HCT116 (cell line): ENCODE measurements at regions not wholly inside any gene's neighbourhood (a gene's known extent, or its start where the extent isn't known, plus 50 kb on each side); places are given as distances from the start of the nearest gene placed in this dataset.

Source experiments
- ATAC-seq: fragments of 200-7000 bp; cut with Tn5 transposase; 2 replicates; pipeline ENCODE4 v1.9.1; 2020; ENCODE audit warnings: mild to moderate bottlenecking, moderate library complexity
- BruUV-seq: library from RNA; stranded (reverse); fragments of 400-500 nt; replicated peaks from 2 replicates; lab custom pipeline; 2021; lab: Mats Ljungman, UMichigan
- CTCF ChIA-PET: fragments of 300-600 bp; sonication (Branson Sonifier 250); formaldehyde crosslinking; loops from one replicate; lab custom pipeline; 2021; ENCODE audit warnings: antibody characterized with exemption; lab: Charles Lee
- POLR2A ChIA-PET: fragments of 300-600, 350-600 bp; sonication (Branson Sonifier 250); formaldehyde crosslinking; loops from one replicate; lab custom pipeline; 2021; ENCODE audit warnings: antibody characterized with exemption; lab: Charles Lee
- RAD21 ChIA-PET, 2 experiments: fragments of 300-600 bp; sonication (Branson Sonifier 250); formaldehyde crosslinking; loops; one replicate each; lab custom pipeline; 2023; ENCODE audit warnings: low total read pairs in 2 of 2; ENCODE audit not compliant: uncharacterized antibody in 2 of 2, unreplicated experiment in 2 of 2, low non-redundant PET in 1 of 2; lab: Charles Lee
- DNase-seq: peaks from one replicate; pipeline ENCODE4 v3.0.0-alpha.2; 2010; ENCODE audit warnings: low read depth, low spot score
- H2AFZ ChIP-seq: fragments of 200-600 bp; shearing (Covaris generic), sonication (generic); 2 replicates; pipeline ENCODE4 v1.6.1; 2017; ENCODE audit warnings: low read depth, mixed run types, mixed read lengths, antibody characterized with exemption, low read length; ENCODE audit not compliant: poor library complexity, severe bottlenecking
- H3K27ac ChIP-seq: 2 replicates; pipeline ENCODE4 v1.5.1; 2012; ENCODE audit warnings: low read depth, low read length
- H3K27me3 ChIP-seq: fragments of 200-600 bp; sonication (generic); 2 replicates; pipeline ENCODE4 v1.6.1; 2016; ENCODE audit warnings: mixed run types, low read length, mixed read lengths; ENCODE audit not compliant: insufficient read depth
- H3K36me3 ChIP-seq, 2 experiments: fragments of 200-500 bp in 1 of 2; fragments of 200-600 bp in 1 of 2; sonication (Bioruptor generic) in 1 of 2; sonication (generic) in 1 of 2; 2 replicates each; pipeline versions ENCODE4 v1.5.1 to v1.6.1; 2014 to 2016; ENCODE audit warnings: low read length in 2 of 2, inconsistent platforms in 1 of 2, mixed read lengths in 1 of 2, mixed run types in 1 of 2; ENCODE audit not compliant: insufficient read depth in 2 of 2, control insufficient read depth in 1 of 2
- H3K4me1 ChIP-seq, 2 experiments: fragments of 200-600 bp in 1 of 2; sonication (generic) in 1 of 2; 2 replicates each; pipeline versions ENCODE4 v1.5.1 to v1.6.1; 2012 to 2017; ENCODE audit warnings: low read length in 2 of 2, inconsistent platforms in 1 of 2, mild to moderate bottlenecking in 1 of 2, mixed read lengths in 1 of 2, mixed run types in 1 of 2, moderate library complexity in 1 of 2; ENCODE audit not compliant: insufficient read depth in 2 of 2, control insufficient read depth in 1 of 2
- H3K4me2 ChIP-seq: fragments of 200-600 bp; sonication (generic); 2 replicates; pipeline ENCODE4 v1.6.1; 2017; ENCODE audit warnings: mixed run types, low read length, mixed read lengths
- H3K4me3 ChIP-seq, 2 experiments: fragments of 200-600 bp in 1 of 2; sonication (generic) in 1 of 2; replicated peaks in 1 of 2; 2 replicates each; pipeline ENCODE4 v1.5.1; 2011 to 2016; ENCODE audit warnings: low read length in 2 of 2, control low read depth in 1 of 2, low read depth in 1 of 2, mild to moderate bottlenecking in 1 of 2, mixed read lengths in 1 of 2, mixed run types in 1 of 2
- H3K79me2 ChIP-seq: fragments of 200-600 bp; sonication (generic); 2 replicates; pipeline ENCODE4 v1.6.1; 2017; ENCODE audit warnings: mild to moderate bottlenecking, mixed run types, low read length, moderate library complexity, mixed read lengths; ENCODE audit not compliant: insufficient read depth
- H3K9ac ChIP-seq: fragments of 200-600 bp; sonication (generic); 2 replicates; pipeline ENCODE4 v1.6.1; 2016; ENCODE audit warnings: low read length, mixed read lengths
- H3K9me2 ChIP-seq: fragments of 200-600 bp; sonication (generic), shearing (Covaris generic); 2 replicates; pipeline ENCODE4 v1.6.1; 2017; ENCODE audit warnings: mixed run types, mild to moderate bottlenecking, moderate library complexity; ENCODE audit not compliant: insufficient read depth
- H3K9me3 ChIP-seq, 2 experiments: fragments of 200-500 bp in 1 of 2; fragments of 200-600 bp in 1 of 2; sonication (Bioruptor generic) in 1 of 2; sonication (generic) in 1 of 2; 2 replicates each; pipeline ENCODE4 v1.6.1; 2014 to 2017; ENCODE audit warnings: low read length in 2 of 2, mixed read lengths in 2 of 2, inconsistent platforms in 1 of 2, low read depth in 1 of 2, mild to moderate bottlenecking in 1 of 2, mixed run types in 1 of 2, moderate library complexity in 1 of 2; ENCODE audit not compliant: control insufficient read depth in 1 of 2, insufficient read depth in 1 of 2
- H4K20me1 ChIP-seq: fragments of 200-600 bp; sonication (generic), shearing (Covaris generic); 2 replicates; pipeline ENCODE4 v1.6.1; 2017; ENCODE audit warnings: mixed run types, mild to moderate bottlenecking, moderate library complexity; ENCODE audit not compliant: insufficient read depth
- CTCF ChIP-seq, 3 experiments: fragments of 200-600 bp in 1 of 3; sonication (generic) in 1 of 3; IDR thresholded peaks in 2 of 3; conservative IDR thresholded peaks in 1 of 3; 2 replicates each; pipeline ENCODE4 v1.5.1; 2012 to 2017; ENCODE audit warnings: low read depth in 2 of 3, low read length in 2 of 3, antibody characterized with exemption in 1 of 3, borderline replicate concordance in 1 of 3, control low read depth in 1 of 3, mild to moderate bottlenecking in 1 of 3, mixed read lengths in 1 of 3, mixed run types in 1 of 3, moderate library complexity in 1 of 3; ENCODE audit not compliant: insufficient read depth in 1 of 3
- RAD21 ChIP-seq: IDR thresholded peaks from 2 replicates; pipeline ENCODE4 v1.6.1; 2012; ENCODE audit warnings: low read depth, mild to moderate bottlenecking
- TCF7L2 ChIP-seq: IDR thresholded peaks from 2 replicates; pipeline ENCODE4 v1.7.0; 2011; ENCODE audit warnings: borderline replicate concordance, inconsistent platforms; ENCODE audit not compliant: insufficient read depth, insufficient read length; ENCODE audit errors: extremely low read depth
- YY1 ChIP-seq: IDR thresholded peaks from 2 replicates; pipeline ENCODE4 v1.6.1; 2011; ENCODE audit warnings: low read length, low read depth, moderate library complexity, mild to moderate bottlenecking; ENCODE audit not compliant: insufficient replicate concordance; ENCODE audit errors: extremely low read depth
- ZFX ChIP-seq: fragments of 450-650 bp; IDR thresholded peaks from 2 replicates; pipeline ENCODE4 v1.6.1; 2017
- ZNF274 ChIP-seq: fragments of 200-500 bp; sonication (Bioruptor generic); IDR thresholded peaks from 2 replicates; pipeline ENCODE4 v1.6.1; 2014; ENCODE audit warnings: mild to moderate bottlenecking, low read depth, low read length, inconsistent platforms
- intact Hi-C: fragments of 100-400 bp; cut with micrococcal nuclease; formaldehyde crosslinking; loops from 2 replicates; pipeline ENCODE4 v1.10.0; 2022
- TF ChIP-seq, protein P1 (sequence below): IDR thresholded peaks from 2 replicates; pipeline ENCODE4 v1.6.1; 2012

DNA sequence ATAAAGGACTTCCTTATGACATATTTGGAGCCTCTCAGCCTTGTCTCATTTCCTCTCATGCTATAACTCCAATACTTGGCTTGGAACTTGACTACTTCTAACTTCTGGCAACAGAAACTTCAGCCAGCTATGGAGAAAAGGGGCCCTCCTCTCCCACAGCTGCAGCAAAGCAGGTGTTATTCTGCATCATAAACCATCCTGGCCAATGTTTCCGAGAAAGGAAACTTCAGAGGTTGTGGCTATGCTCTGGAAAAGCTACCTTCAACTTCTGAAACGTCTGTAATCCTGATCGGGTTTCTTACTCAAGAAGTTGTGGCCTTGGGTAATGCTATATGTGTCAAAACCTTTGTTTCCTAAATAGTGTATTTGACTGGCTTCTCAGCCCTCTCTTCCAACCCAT lies 109.5 kb upstream of the CDX4 start (continued):
- no peak for TF ChIP-seq RAD21
- TF ChIP-seq CTCF (IDR thresholded peaks at IDR 0.05 in 2 of 3, conservative IDR thresholded peaks at IDR 0.05 in 1 of 3; ENCODE audit: borderline replicate concordance in 1 of 3, insufficient read depth in 1 of 3, low read depth in 2 of 3, low read length in 2 of 3) = no peak
- TF ChIP-seq ZFX = no peak
- no peak for TF ChIP-seq ZNF274
- TF ChIP-seq YY1 = no peak
- TF ChIP-seq TCF7L2 = no peak

GRCh38 chrX:73289039-73289438 lies 74.4 kb upstream of the NAP1L2 start:
- H4K20me1 ChIP-seq = no peaks in the 10 kb centered on the region
- H3K36me3 ChIP-seq = no peaks in the 10 kb centered on the region
- no peaks in the 10 kb centered on the region for H3K27me3 ChIP-seq
- intact Hi-C loops = no loop called here
- no TSS peak for BruUV-seq
- H3K27ac ChIP-seq = no peak overlapping the region
- H3K79me2 ChIP-seq = no peaks in the 10 kb centered on the region
- no peaks in the 10 kb centered on the region for H3K9me3 ChIP-seq
- TF ChIP-seq RAD21 = 0 out of 2 replicates have a peak, but pooled peaks have one; percentile 9
- TF ChIP-seq, protein P1, sequence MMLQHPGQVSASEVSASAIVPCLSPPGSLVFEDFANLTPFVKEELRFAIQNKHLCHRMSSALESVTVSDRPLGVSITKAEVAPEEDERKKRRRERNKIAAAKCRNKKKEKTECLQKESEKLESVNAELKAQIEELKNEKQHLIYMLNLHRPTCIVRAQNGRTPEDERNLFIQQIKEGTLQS = no peak
- peak in 1 of 3 experiments; percentile 22; a peak in 1 of 6 replicates for TF ChIP-seq CTCF (IDR thresholded peaks at IDR 0.05 in 2 of 3, conservative IDR thresholded peaks at IDR 0.05 in 1 of 3; ENCODE audit: borderline replicate concordance in 1 of 3, insufficient read depth in 1 of 3, low read depth in 2 of 3, low read length in 2 of 3)
- ChIA-PET POLR2A (no interaction called here), RAD21 (no interaction called here), CTCF (no interaction called here)
- H3K4me3 ChIP-seq = no peak overlapping the region
- H3K4me1 ChIP-seq = no peaks in the 10 kb centered on the region
- no peak overlapping the region for H2AFZ ChIP-seq
- ATAC-seq (no peak), DNase-seq (no peak)
- no peak overlapping the region for H3K9ac ChIP-seq
- H3K9me2 ChIP-seq = no peaks in the 10 kb centered on the region
- H3K4me2 ChIP-seq = no peak overlapping the region
